ENCODE measurements at regions not wholly inside any gene's neighbourhood (a gene's known extent, or its start where the extent isn't known, plus 50 kb on each side); places are given as distances from the start of the nearest gene placed in this dataset.
A peak's percentile ranks its signal among the peaks of the same experiment; 100 is the strongest.

DNA sequence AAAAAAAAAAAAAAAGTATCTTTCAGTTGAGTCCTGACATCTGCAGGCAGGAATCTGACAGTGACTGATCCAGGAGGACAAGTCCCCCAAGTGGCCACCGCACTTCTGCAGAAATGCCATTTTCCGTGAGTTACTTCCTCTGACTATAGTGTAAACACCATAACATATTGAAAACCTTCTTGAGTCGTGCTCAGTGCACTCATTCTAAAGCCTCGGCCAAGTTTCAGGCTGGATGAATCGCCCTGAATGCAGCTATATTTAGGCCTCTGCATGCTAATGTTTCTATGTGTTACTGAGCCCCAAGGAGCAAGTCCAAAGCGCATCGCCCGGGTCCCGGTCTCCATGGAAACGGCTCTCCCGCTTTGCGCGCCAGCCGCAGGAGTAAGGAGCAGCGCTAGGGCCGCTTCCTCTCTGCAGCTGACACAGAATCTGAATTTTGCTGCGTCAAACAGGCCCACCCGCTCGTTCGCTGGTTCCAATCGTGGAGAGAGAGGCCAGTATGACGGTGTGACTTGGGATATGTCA is 335.4 kb downstream of the MSX2 start:
- TF ChIP-seq, protein P1, sequence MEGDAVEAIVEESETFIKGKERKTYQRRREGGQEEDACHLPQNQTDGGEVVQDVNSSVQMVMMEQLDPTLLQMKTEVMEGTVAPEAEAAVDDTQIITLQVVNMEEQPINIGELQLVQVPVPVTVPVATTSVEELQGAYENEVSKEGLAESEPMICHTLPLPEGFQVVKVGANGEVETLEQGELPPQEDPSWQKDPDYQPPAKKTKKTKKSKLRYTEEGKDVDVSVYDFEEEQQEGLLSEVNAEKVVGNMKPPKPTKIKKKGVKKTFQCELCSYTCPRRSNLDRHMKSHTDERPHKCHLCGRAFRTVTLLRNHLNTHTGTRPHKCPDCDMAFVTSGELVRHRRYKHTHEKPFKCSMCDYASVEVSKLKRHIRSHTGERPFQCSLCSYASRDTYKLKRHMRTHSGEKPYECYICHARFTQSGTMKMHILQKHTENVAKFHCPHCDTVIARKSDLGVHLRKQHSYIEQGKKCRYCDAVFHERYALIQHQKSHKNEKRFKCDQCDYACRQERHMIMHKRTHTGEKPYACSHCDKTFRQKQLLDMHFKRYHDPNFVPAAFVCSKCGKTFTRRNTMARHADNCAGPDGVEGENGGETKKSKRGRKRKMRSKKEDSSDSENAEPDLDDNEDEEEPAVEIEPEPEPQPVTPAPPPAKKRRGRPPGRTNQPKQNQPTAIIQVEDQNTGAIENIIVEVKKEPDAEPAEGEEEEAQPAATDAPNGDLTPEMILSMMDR (IDR thresholded peaks at IDR 0.05; ENCODE audit: low read depth, low read length): no peak
- peak overlapping the region; percentile 4; the same call in 1 of the 2 replicates for H3K4me3 ChIP-seq (ENCODE audit: low read depth, low read length)

DNA sequence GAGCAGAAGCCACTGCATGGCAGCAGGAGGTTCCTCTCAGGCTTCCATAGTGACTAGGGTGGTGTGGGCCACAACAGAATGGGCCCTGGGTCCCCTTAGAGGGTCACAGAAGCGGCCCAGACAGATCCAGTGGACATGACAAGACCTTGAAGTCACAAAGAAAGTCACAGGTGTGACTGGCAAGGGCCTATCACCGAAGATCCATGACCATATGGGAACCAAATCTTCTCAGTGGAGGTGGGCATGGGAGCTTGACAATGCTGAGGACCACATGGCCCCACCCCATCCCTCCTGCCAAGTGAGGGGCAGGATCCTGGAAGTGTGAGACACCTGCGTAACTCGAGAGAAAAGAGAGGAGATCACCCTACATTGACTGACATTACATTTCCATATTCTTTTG is 332.4 kb downstream of the MSX2 start:
- no peak overlapping the region for H3K4me3 ChIP-seq (ENCODE audit: low read depth, low read length)
- TF ChIP-seq, protein P1 (IDR thresholded peaks at IDR 0.05; ENCODE audit: low read depth, low read length): no peak

DNA sequence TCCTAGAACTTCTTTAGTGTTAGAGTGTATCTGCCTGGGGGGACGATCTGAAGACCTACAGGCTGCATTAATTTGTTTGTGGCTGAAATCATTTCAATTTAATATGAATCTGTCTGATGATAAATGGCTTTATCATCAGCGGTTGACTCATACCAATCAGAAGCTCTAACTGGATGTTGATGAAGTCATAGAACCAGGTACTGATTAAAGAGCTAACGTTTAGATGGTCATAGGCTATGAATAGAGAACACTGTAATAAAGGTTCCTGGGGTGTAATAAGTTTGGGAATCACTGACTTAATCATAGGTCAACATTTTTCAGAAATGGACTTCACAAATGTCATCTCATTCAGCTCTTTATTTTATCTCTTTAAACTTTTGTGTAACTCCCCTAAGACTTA is 329.9 kb downstream of the MSX2 start:
- TF ChIP-seq, protein P1 (IDR thresholded peaks at IDR 0.05; ENCODE audit: low read depth, low read length): no peak
- no peak overlapping the region for H3K4me3 ChIP-seq (ENCODE audit: low read depth, low read length)

DNA sequence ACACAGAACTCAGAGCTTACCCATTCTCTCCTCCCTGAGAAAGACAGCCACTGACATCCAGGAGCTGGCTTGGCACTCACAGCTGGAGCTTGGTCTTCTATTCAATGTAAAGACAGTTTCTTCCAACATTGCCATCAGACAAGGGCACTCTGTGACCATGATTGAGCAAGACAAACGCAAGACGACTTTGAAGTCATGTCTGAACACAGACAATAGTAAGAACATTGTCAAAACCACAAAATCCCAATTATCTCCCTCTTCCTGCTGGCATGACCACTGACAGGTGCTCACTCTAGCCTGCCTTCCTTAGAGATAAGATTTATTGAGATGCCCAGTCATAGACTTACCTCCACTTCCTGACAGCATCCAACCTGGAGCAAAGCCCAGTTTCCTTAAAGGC is 328.0 kb downstream of the MSX2 start:
- TF ChIP-seq, protein P1 (IDR thresholded peaks at IDR 0.05; ENCODE audit: low read depth, low read length): no peak

DNA sequence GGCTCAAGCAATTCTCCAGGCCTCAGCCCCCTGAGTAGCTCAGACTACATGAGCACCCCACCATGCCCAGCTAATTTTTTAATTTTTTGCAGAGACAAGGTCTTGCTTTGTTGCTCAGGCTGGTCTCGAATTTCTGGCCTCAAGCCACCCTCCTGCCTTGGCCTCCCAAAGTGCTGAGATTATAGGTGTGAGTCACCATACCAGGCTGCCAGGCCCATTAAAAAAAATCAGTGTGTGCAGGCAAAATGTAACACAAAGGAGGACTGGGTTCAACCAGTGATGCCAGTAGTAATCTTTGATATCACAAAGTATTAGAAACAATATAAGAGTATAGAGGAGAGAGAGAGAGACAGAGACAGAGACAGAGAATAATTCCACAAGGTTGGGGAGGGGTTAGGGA is 322.7 kb downstream of the MSX2 start:
- H3K4me3 ChIP-seq (ENCODE audit: low read depth, low read length): no peak overlapping the region
- TF ChIP-seq, protein P1 (IDR thresholded peaks at IDR 0.05; ENCODE audit: low read depth, low read length): no peak

More for the DNA sequence above, 328.0 kb downstream of the MSX2 start:
- no peak overlapping the region for H3K4me3 ChIP-seq (ENCODE audit: low read depth, low read length)

DNA sequence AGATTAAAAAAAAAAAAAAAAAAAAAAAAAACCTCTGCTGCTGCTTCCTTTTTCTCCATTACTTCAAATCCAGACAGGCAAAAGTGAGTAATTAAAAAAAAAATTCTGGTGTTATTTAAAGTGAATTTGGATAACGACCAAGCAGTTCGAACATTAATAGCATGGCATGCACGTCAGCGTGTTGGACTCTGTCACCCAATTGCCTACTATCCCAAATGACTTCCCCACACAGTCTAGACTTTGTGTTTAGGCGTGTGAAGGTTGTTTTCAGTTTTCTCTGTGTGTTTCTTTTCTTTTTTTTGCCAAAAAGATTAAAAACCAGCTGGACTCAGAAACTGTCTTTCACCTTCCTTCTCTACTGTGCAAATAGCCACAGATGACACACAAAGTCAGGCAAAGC is 321.4 kb downstream of the MSX2 start:
- TF ChIP-seq, protein P1 (IDR thresholded peaks at IDR 0.05; ENCODE audit: low read depth, low read length): no peak
- no peak overlapping the region for H3K4me3 ChIP-seq (ENCODE audit: low read depth, low read length)

DNA sequence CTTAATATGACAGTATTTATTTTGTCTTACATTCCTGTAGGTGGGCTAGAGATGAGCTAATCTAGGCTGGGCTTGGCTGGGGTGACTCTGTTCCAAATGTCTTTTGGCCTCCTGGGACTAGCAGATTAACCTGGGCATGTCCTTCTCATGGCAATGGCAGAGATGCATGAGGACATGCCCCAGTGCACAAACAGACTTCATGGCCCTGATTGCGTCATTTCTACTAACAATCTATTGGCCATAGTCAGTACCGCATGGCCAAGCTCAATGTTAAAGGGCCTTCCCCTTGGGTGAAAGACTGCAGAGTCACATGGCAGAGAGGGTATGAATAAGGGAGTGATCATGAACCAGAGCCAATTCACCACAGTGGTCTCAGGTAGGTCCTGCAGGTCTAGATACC is 313.4 kb downstream of the MSX2 start:
- H3K4me3 ChIP-seq (ENCODE audit: low read depth, low read length): no peak overlapping the region
- TF ChIP-seq, protein P1 (IDR thresholded peaks at IDR 0.05; ENCODE audit: low read depth, low read length): no peak
